Fibroblast of lung (primary cell): ENCODE measurements at regions not wholly inside any gene's neighbourhood (a gene's known extent, or its start where the extent isn't known, plus 50 kb on each side); places are given as distances from the start of the nearest gene placed in this dataset.

Experiments
- DNase-seq, 2 donors: peaks; one replicate each; pipeline versions ENCODE4 v3.0.0 to v3.0.0-alpha.2; 2010; ENCODE audit warnings: low read depth in 2 of 2
- H2AFZ ChIP-seq: 2 replicates; pipeline ENCODE4 v1.5.1; 2012; ENCODE audit warnings: low read length, control low read depth, inconsistent platforms
- H3K27ac ChIP-seq: 2 replicates; pipeline ENCODE4 v1.5.1; 2011; ENCODE audit warnings: low read length, control low read depth; ENCODE audit not compliant: insufficient read depth
- H3K27me3 ChIP-seq: 2 replicates; pipeline ENCODE4 v1.5.1; 2011; ENCODE audit warnings: mild to moderate bottlenecking, low read length; ENCODE audit not compliant: control insufficient read depth, insufficient read depth
- H3K36me3 ChIP-seq: 2 replicates; pipeline ENCODE4 v1.5.1; 2011; ENCODE audit warnings: low read length; ENCODE audit not compliant: control insufficient read depth, insufficient read depth
- H3K4me1 ChIP-seq: 2 replicates; pipeline ENCODE4 v1.5.1; 2011; ENCODE audit warnings: low read length; ENCODE audit not compliant: control insufficient read depth, insufficient read depth; ENCODE audit errors: extremely low read depth
- H3K4me2 ChIP-seq: 2 replicates; pipeline ENCODE4 v1.5.1; 2011; ENCODE audit warnings: low read length, control low read depth; ENCODE audit not compliant: insufficient read depth; ENCODE audit errors: extremely low read depth
- H3K4me3 ChIP-seq, 4 experiments: fragments of 200-600 bp in 1 of 4; sonication (generic) in 1 of 4; replicated peaks in 1 of 4; 2 replicates each; pipeline ENCODE4 v1.5.1; 2011 to 2016; ENCODE audit warnings: low read length in 4 of 4, low read depth in 3 of 4, mild to moderate bottlenecking in 3 of 4, control low read depth in 2 of 4, inconsistent platforms in 1 of 4, mixed read lengths in 1 of 4; ENCODE audit not compliant: insufficient read depth in 1 of 4; ENCODE audit errors: control extremely low read depth in 1 of 4
- H3K79me2 ChIP-seq: 2 replicates; pipeline ENCODE4 v1.5.1; 2012; ENCODE audit warnings: mild to moderate bottlenecking, low read length, inconsistent platforms; ENCODE audit not compliant: control insufficient read depth, insufficient read depth
- H3K9ac ChIP-seq: 2 replicates; pipeline ENCODE4 v1.5.1; 2011; ENCODE audit warnings: mild to moderate bottlenecking, low read length, control low read depth; ENCODE audit not compliant: insufficient read depth
- H3K9me3 ChIP-seq: 2 replicates; pipeline ENCODE4 v1.5.1; 2012; ENCODE audit warnings: low read depth, low read length; ENCODE audit not compliant: control insufficient read depth, insufficient read depth
- H4K20me1 ChIP-seq: 2 replicates; pipeline ENCODE4 v1.5.1; 2011; ENCODE audit warnings: low read length; ENCODE audit not compliant: control insufficient read depth, insufficient read depth; ENCODE audit errors: extremely low read depth
- CTCF ChIP-seq, 2 donors: IDR thresholded peaks in 1 of 2; conservative IDR thresholded peaks in 1 of 2; 1 replicate in 1 of 2; 2 replicates in 1 of 2; pipeline ENCODE4 v1.5.1; 2011 to 2012; ENCODE audit warnings: low read length in 2 of 2, control low read depth in 1 of 2, inconsistent platforms in 1 of 2, low read depth in 1 of 2, mild to moderate bottlenecking in 1 of 2
- EZH2 ChIP-seq: IDR thresholded peaks from 2 replicates; pipeline ENCODE4 v1.5.1; 2012; ENCODE audit warnings: low read length, control low read depth, mild to moderate bottlenecking; ENCODE audit errors: missing control alignments

- TF ChIP-seq EZH2 (no peak), CTCF (conservative IDR thresholded peaks at IDR 0.05 in 1 of 2, IDR thresholded peaks at IDR 0.05 in 1 of 2; ENCODE audit: low read depth in 1 of 2, low read length in 2 of 2) (no peak)
- no peak overlapping the region for H3K27ac ChIP-seq
- H3K36me3 ChIP-seq: no peaks in the 10 kb centered on the region
- no peaks in the 10 kb centered on the region for H3K4me1 ChIP-seq
- no peak for DNase-seq
- H3K4me2 ChIP-seq: no peak overlapping the region
- H3K9me3 ChIP-seq: no peaks in the 10 kb centered on the region
- no peaks in the 10 kb centered on the region for H3K27me3 ChIP-seq
- no peaks in the 10 kb centered on the region for H3K79me2 ChIP-seq
- no peak overlapping the region for H3K9ac ChIP-seq
- H4K20me1 ChIP-seq: no peaks in the 10 kb centered on the region
- H2AFZ ChIP-seq: no peak overlapping the region
- no peak overlapping the region for H3K4me3 ChIP-seq
These were observed 151.5 kb upstream of the FAM83B start for GRCh38 chr6:54694928-54695532.

GRCh38 chr6:54695815-54696214, 150.8 kb upstream of the FAM83B start:
- H4K20me1 ChIP-seq: no peaks in the 10 kb centered on the region
- no peak overlapping the region for H3K4me3 ChIP-seq
- DNase-seq: no peak
- no peak overlapping the region for H3K4me2 ChIP-seq
- H3K36me3 ChIP-seq: no peaks in the 10 kb centered on the region
- H2AFZ ChIP-seq: no peak overlapping the region
- no peak overlapping the region for H3K9ac ChIP-seq
- no peaks in the 10 kb centered on the region for H3K9me3 ChIP-seq
- H3K27me3 ChIP-seq: no peaks in the 10 kb centered on the region
- no peak overlapping the region for H3K27ac ChIP-seq
- TF ChIP-seq CTCF (conservative IDR thresholded peaks at IDR 0.05 in 1 of 2, IDR thresholded peaks at IDR 0.05 in 1 of 2; ENCODE audit: low read depth in 1 of 2, low read length in 2 of 2) (no peak), EZH2 (no peak)
- no peaks in the 10 kb centered on the region for H3K79me2 ChIP-seq
- no peaks in the 10 kb centered on the region for H3K4me1 ChIP-seq

DNA sequence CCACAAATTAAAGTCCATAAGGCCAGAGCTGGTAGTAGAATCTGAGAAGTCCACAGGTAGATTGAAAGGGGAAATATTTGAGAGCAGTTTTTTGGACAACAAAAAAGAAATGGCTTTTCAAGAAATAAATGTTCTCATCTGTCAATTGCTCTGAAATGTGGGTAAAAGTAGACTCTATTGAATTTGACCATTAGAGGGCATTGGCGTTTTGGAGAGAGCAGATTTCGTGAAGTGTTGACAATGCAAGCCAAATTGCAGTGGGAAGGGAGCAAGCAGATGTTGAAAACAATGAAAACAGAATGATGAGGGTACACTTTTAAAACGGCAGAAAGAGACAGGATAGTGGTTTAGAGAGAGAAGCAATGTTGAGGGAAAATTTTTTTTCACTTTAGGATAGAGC, 149.1 kb upstream of the FAM83B start:
- Histone ChIP-seq H3K4me2 (no peak overlapping the region), H3K79me2 (no peaks in the 10 kb centered on the region), H2AFZ (no peak overlapping the region), H3K9me3 (no peaks in the 10 kb centered on the region), H3K4me3 (no peak overlapping the region), H4K20me1 (no peaks in the 10 kb centered on the region), H3K9ac (no peak overlapping the region), H3K36me3 (no peaks in the 10 kb centered on the region), H3K4me1 (no peaks in the 10 kb centered on the region), H3K27me3 (no peaks in the 10 kb centered on the region), H3K27ac (no peak overlapping the region)
- DNase-seq: peak in 1 of 2 donors; percentile 59
- peak; percentile 39 to 50 for TF ChIP-seq CTCF (conservative IDR thresholded peaks at IDR 0.05 in 1 of 2, IDR thresholded peaks at IDR 0.05 in 1 of 2; ENCODE audit: low read depth in 1 of 2, low read length in 2 of 2)
- no peak for TF ChIP-seq EZH2
